LHCN-M2 (cell line): ENCODE measurements at regions not wholly inside any gene's neighbourhood (a gene's known extent, or its start where the extent isn't known, plus 50 kb on each side); places are given as distances from the start of the nearest gene placed in this dataset.
"Not testable (repeated sequence)": the region's sequence is repeated elsewhere in the genome, so short reads cannot be mapped to it uniquely, and the experiment has no call there.

Source experiments
- DNase-seq: peaks from one replicate; pipeline ENCODE4 v3.0.0-alpha.2; 2012; ENCODE audit warnings: low read depth

DNA sequence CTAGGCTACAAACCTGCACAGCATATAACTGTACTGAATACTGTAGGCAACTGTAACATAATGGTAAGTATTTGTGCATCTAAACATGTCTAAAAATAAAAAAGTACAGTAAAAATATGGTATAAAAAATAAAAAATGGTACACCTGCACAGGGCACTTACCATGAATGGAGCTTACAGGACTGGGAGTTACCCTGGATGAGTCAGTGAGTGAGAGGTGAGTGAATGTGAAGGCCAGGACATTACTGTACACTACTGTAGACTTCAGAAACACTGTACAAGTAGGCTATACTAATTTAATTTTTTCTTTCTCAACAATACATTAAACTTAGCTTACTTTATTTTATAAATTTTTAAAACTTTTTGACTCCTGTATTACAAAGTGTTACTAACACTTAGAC, 265.3 kb downstream of the KLF13 start:
- no peak for DNase-seq

GRCh38 chr15:31597466-31597865, 270.8 kb downstream of the KLF13 start:
- no peak for DNase-seq

- no peak for DNase-seq
Measured at GRCh38 chr15:31598620-31599019, 272.0 kb downstream of the KLF13 start.

GRCh38 chr15:31605467-31605931, 278.9 kb downstream of the KLF13 start:
- DNase-seq, result no peak

DNA sequence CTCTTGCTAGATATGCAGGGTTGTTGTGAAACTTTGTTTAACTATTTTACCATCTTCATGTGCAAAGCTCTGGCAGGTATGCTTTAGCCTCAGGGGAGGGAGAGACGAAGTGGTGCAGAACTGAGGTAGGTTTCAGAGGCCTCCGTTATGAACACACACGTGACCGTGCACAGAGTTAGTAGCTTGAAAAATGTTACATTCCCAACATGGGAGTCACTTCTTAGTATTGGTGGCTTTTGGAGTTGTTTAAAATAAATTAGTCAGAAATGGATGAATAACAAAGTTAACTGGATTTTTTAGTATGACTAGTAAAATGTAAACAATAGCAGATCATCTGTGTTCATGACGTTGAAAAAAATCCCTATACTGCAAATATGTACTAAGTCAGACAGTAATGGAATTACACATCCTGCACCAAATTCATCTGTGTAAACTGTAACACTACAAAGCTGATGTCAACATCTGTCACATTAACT, 279.6 kb downstream of the KLF13 start:
- no peak for DNase-seq

DNA sequence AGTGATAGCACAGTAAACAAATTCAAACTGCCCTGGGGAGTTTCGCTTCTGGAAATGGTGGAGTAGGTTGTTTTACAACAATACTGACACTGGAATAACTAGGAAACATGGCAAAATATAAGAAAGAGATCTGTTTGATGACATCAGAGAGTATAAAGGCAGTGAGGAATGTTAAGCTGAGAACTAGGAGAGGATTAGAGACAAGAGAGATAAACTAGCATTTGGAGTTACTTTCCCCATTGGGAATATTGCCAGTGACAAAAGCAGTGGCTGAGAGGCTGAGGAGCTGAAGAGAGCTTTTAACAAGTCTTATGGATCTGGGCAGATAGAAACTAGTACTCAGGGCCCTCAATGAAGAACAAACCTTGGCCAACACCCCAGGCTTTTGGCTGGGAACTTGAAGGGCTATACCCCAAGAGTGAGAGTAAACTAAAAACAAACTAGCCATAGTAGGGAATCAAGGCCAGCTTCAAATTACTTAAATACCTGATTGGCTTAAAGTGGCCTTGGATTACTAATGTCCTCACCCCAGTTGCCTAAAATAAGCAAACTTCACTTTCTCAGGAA, 280.4 kb downstream of the KLF13 start:
- no peak for DNase-seq

DNA sequence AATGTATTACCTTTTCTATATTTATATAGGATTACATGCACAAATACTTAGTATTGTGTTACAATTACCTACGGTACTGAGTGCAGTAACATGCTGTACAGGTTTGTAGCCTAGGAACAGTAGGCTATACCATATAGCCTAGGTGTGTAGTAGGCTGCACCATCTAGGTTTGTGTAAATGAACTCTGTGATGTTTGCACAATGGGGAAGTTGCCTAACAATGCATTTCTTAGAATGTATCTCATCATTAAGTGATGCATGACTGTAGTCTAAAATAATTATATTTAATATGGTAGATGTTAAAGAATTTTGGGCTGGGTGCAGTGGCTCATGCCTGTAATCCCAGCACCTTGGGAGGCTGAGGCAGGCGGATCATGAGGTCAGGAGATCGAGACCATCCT, 281.0 kb downstream of the KLF13 start:
- DNase-seq, result no peak

DNA sequence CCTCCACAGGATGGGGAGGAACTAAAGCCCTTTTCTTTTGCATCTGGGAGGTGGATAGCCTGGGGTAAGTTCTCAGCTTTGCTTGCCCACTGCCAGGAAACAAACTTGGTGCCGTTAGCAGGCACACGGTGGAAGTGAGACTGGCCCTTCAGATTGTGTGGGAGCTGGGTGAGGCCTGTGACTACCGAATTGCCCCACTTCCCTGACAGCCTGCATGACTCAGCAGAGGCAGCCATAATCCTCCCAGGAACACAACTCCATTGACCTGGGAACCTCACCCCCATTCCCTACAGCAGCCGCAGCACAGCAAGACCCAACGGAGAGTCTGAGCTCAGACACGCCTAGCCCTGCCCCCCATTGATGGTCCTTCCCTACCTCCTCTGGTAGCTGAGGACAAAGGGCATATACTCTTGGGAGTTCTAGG, 282.6 kb downstream of the KLF13 start:
- no peak for DNase-seq

DNA sequence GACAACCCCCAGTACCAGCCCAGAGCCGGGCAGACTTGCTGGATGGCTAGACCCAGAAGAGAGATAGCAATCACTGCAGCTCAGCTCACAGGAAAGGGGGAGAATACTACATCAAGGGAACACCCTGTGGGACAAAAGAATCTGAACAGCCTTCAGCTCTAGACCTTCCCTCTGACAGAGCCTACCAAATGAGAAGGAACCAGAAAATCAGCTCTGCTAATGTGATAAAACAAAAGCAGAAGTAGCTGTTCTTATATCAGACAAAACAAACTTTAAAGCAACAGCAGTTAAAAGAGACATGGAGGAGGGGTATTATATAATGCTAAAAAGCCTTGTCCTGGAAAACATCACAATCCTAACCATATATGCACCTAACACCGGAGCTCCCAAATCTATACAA, 283.3 kb downstream of the KLF13 start:
- no peak for DNase-seq

DNA sequence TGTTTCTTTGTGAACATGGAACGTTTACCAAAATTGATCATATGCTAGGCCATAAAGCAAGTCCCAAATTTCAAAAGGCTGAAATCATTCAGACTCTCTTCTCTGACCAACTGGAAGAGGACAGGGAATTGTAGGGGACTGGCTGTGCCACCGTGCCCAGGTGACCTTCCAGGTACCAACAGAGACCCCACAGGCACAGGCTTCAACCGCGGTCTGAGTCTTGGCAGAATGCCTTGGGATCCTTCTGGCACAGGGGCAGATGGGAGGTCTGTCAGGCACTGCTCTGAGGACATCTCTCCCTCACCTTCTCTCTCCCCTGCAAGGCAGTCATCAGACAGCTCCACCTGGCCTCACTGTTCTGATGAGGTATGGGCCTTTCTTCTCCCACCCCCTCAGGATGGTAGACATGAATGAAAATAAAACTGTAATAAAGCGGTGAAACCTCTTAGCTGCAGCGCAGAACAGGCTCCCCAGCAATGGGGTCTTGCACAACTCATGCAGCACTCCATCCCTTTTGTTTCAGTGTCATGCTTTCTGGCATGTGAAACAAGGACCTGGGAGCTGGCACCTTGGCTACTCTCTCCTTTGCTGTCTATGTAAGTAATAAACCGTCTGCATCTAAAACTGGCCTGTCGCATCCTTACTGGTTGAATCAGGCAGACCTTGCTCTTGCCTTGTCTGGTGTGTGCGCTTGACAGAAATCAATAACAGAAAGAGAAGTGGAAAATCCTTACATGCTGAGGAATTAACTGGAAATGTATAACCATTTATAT, 289.2 kb downstream of the KLF13 start:
- no peak for DNase-seq

DNA sequence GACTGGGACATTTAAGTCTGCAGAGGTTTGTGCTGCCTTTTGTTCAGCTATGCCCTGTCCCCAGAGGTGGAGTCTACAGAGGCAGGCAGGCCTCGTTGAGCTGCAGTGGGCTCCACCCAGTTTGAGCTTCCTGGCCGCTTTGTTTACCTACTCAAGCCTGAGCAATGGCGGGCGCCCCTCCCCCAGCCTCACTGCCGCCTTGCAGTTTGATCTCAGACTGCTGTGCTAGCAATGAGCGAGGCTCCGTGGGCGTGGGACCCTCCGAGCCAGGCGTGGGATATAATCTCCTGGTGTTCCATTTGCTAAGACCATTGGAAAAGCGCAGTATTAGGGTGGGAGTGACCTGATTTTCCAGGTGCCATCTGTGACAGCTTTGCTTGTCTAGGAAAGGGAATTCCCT, 296.7 kb downstream of the KLF13 start:
- DNase-seq, result not testable (repeated sequence)

DNA sequence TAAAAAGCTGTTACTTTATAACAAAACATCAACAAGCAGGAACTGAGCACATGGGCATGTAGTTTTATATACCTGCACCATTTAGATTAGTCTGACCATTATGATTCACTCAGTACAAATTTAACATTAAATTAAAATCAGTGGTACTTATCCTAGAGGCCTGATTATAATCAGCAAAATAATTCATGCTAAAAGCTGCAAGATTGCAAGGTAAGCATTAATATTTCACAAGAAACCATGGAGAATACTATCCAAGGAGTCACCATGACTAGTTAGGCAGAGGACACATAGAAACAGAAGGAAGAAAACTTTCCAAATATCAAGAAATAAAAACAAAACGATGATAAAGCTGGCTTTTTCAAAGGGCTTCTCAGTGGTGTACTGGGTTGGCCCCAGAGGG, 297.5 kb downstream of the KLF13 start:
- not testable (repeated sequence) for DNase-seq

GRCh38 chr15:31635715-31636114, 309.1 kb downstream of the KLF13 start:
- DNase-seq, result not testable (repeated sequence)

GRCh38 chr15:31636911-31637310, 310.3 kb downstream of the KLF13 start:
- DNase-seq, result not testable (repeated sequence)

DNA sequence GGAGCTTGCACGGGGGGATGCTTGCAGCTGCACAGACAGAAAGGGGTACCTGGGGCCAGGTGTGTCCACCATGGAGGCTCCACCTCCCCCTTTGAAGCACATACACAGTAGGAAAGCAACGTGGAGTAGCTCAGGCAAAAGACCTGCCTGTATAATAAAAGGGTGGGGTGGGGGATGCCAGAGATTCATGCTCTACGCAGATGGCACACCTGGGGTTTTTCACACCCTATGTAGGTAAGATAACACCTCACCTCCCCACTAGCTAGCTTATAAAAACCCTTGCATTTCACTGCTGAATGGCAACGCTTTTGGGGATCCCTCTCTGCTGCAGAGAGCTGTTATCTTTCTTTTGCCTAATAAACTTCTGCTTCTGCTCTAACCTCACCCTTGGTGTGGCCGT, 317.3 kb downstream of the KLF13 start:
- not testable (repeated sequence) for DNase-seq

DNA sequence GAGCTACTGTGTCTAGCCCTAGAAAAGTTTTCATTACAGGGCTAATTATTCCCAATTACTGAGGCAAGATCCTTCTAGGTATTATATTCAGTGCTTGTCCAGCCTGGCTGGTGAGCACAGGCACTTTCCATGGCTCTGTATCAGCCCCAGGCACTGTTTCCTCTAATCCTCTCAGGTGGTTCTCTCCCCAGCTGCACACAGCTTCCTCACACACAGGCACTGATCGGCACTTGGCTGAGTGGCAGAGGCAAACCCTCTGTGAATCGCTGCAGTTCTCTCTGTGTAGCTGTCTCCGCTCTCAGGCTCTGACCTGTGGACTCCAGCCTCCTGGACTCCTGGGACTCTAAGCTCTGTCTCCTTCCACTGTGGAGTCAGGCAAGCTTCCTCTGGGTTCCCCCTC, 318.1 kb downstream of the KLF13 start:
- DNase-seq, result not testable (repeated sequence)

DNA sequence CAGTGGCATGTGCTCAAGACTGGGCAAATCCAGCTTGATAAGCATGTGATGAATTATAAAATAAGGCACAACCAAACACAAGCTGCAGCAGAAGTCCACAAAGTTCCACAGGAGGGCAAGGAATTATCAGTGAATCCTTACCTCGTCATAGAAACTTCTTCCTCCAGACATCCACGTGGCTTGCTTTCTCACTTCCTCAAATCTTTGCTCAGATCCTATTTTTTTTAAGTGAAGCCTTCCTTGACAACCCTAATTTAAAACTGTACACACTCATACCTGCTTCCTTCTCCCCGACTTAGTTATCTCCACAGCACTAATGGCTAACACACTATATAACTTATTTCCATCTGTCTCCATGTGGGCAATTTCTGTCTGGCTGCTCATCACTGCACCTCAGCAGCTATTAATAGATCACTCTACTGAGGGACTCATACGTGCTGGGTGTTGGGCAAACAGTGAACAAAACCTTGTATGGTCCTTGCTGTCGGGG, 320.7 kb downstream of the KLF13 start:
- not testable (repeated sequence) for DNase-seq

GRCh38 chr15:31649634-31650033, 323.0 kb downstream of the KLF13 start:
- not testable (repeated sequence) for DNase-seq

- DNase-seq, result not testable (repeated sequence)
Measured at GRCh38 chr15:31650055-31650701, 323.5 kb downstream of the KLF13 start.

DNA sequence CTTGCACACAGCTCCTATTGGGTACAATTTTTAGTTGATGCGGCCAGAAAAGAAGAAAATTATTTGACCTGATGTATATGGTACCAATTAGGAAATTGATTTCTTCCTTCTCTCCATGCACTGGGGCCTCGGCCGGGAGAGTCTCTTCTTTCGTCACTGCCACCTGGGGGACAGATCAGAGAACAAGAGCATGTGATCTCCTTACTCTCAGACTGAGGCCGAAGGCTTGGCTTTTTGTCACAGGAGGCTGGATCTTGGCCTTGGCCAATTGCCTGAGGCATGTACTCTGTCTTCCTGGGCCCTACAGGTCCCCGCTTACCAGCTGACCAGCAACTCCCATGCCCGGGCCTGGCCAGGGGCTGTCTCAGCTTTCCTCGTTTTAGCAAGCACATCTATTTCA, 330.3 kb downstream of the KLF13 start:
- not testable (repeated sequence) for DNase-seq

DNA sequence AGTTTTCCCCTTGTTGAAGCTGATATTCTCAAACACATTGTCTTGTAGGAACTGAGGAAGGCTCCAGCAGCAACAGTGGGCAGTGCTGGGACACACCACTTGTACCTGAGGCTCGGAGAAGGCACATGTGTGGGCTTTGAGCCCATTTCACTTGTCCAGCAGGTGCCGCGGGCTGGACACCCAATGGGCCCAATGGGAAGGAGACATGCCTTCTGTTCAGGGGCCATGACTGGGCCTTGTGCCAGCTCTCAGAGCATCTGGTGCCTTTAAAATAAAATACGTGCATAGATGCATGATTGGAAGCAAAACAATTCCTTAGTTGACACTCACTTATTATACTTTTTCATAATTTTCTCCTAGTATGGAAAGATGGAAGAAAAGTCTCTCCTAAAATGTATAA, 334.2 kb downstream of the KLF13 start:
- DNase-seq, result no peak

GRCh38 chr15:31665732-31666131, 339.1 kb downstream of the KLF13 start:
- DNase-seq, result not testable (repeated sequence)
